HG02678 (cell line): ENCODE measurements at regions not wholly inside any gene's neighbourhood (a gene's known extent, or its start where the extent isn't known, plus 50 kb on each side); places are given as distances from the start of the nearest gene placed in this dataset.

Experiments
- ATAC-seq: cut with Tn5 transposase; IDR thresholded peaks from one replicate; pipeline ENCODE4 v1.9.1; 2021; ENCODE audit warnings: mild to moderate bottlenecking, moderate library complexity; ENCODE audit not compliant: unreplicated experiment

- ATAC-seq: no peak
Observed at GRCh38 chr15:95946241-95946640, 384.3 kb upstream of the NR2F2 start.

- ATAC-seq: no peak
Observed at GRCh38 chr15:95946926-95947325, 383.6 kb upstream of the NR2F2 start.

GRCh38 chr15:95948411-95948810 lies 382.1 kb upstream of the NR2F2 start:
- no peak for ATAC-seq

GRCh38 chr15:95953032-95953431 lies 377.5 kb upstream of the NR2F2 start:
- ATAC-seq: no peak

GRCh38 chr15:95957861-95958260 lies 372.6 kb upstream of the NR2F2 start:
- no peak for ATAC-seq

GRCh38 chr15:95958382-95958781 lies 372.1 kb upstream of the NR2F2 start:
- ATAC-seq: no peak

- ATAC-seq: no peak
Observed at GRCh38 chr15:95968856-95969255, 361.6 kb upstream of the NR2F2 start.

- no peak for ATAC-seq
Observed at GRCh38 chr15:95970326-95970725, 360.2 kb upstream of the NR2F2 start.

GRCh38 chr15:95972041-95972553 lies 358.4 kb upstream of the NR2F2 start:
- ATAC-seq: no peak

GRCh38 chr15:95972812-95973211 lies 357.7 kb upstream of the NR2F2 start:
- no peak for ATAC-seq

GRCh38 chr15:95973566-95974256 lies 356.8 kb upstream of the NR2F2 start:
- ATAC-seq: peak; percentile 76

GRCh38 chr15:95975212-95975611 lies 355.3 kb upstream of the NR2F2 start:
- ATAC-seq: peak; percentile 56

GRCh38 chr15:95979286-95979685 lies 351.2 kb upstream of the NR2F2 start:
- ATAC-seq: no peak

- ATAC-seq: no peak
Observed at GRCh38 chr15:95981209-95981608, 349.3 kb upstream of the NR2F2 start.

GRCh38 chr15:95987299-95987698 lies 343.2 kb upstream of the NR2F2 start:
- ATAC-seq: no peak

- ATAC-seq: no peak
Observed at GRCh38 chr15:95987886-95988573, 342.5 kb upstream of the NR2F2 start.

GRCh38 chr15:95988574-95988887 lies 342.0 kb upstream of the NR2F2 start:
- ATAC-seq: no peak

- ATAC-seq: no peak
Observed at GRCh38 chr15:95989392-95989791, 341.1 kb upstream of the NR2F2 start.

- no peak for ATAC-seq
Observed at GRCh38 chr15:95990833-95991232, 339.7 kb upstream of the NR2F2 start.

- ATAC-seq: no peak
Observed at GRCh38 chr15:95994418-95994817, 336.1 kb upstream of the NR2F2 start.

- no peak for ATAC-seq
Observed at GRCh38 chr15:95995375-95996168, 334.9 kb upstream of the NR2F2 start.

- ATAC-seq: no peak
Observed at GRCh38 chr15:95996494-95996893, 334.0 kb upstream of the NR2F2 start.
